T-helper 2 cell (primary cell): ENCODE measurements at regions not wholly inside any gene's neighbourhood (a gene's known extent, or its start where the extent isn't known, plus 50 kb on each side); places are given as distances from the start of the nearest gene placed in this dataset.
A peak's percentile ranks its signal among the peaks of the same experiment; 100 is the strongest.
"Not testable (repeated sequence)": the region's sequence is repeated elsewhere in the genome, so short reads cannot be mapped to it uniquely, and the experiment has no call there.

Experiments
- DNase-seq, 5 experiments: peaks; one replicate each; pipeline versions ENCODE4 v3.0.0 to v3.0.0-alpha.2; 2012 to 2022

DNA sequence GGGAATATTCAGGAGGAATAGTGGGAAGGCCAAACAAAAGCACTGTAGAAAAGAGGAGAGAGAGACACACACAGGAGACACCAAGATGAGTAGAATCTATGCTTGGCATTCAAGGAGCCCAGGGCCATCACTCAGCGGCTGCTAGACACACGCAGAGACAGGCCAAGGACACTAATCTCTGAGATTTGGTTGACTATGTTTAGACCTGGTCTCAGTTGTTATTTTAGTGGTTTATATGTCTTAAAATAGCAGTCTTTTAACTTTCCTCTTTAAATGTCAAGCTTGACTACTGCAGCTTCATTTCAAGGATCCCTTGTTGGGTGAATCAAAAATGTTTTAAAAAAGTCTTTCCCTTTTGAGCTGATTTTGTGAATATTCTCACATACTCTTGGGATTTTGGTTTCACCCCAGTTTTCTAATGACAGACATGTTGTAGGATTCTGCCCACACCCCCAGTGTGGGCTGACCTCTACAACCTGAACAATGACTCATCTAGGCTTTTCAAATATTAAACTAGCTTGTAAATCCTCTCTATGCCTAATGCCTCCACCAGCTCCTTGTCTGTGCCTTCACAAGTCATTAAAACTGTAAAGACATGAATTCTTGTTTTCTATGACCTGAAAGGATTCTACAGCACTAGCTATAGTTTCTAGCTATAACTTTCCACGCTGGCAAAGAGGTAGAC, 142.7 kb upstream of the EXOC2 start:
- DNase-seq = no peak

DNA sequence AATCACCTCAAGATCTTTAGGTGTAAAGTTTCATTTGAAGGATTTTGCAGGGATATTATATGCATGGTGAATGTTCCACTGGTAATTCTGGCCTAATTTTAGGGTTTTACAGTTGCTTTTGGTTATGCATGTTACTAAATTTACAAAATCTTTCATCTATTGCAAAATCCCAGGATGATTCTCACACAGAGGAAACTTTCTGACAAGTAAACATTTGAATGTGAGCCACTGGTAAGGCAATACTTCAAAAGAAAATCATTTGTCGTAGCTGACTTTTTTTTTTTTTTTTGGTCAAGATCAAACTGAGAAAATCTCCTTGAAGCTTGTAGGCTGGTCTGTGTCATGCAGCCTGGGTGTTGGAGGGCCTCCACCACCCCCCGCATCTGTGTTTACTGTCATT, 141.9 kb upstream of the EXOC2 start:
- no peak for DNase-seq

- DNase-seq = no peak
Measured at GRCh38 chr6:834190-834589, 141.3 kb upstream of the EXOC2 start.

DNA sequence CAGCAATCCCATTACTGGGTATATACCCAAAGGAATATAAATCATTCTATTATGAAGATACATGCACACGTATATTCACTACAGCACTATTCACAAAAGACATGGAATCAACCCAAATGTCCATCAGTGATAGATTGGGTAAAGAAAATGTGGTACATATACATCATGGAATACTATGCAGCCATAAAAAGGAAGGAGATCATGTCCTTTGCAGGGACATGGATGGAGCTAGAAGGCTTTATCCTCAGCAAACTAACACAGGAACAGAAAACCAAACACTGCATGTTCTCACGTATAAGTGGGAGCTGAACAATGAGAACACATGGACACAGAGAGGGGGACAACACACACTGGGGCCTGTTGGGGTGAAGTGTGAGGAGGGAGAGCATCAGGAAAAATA, 139.9 kb upstream of the EXOC2 start:
- not testable (repeated sequence) for DNase-seq

- no peak for DNase-seq
Measured at GRCh38 chr6:830667-831327, 137.9 kb upstream of the EXOC2 start.

DNA sequence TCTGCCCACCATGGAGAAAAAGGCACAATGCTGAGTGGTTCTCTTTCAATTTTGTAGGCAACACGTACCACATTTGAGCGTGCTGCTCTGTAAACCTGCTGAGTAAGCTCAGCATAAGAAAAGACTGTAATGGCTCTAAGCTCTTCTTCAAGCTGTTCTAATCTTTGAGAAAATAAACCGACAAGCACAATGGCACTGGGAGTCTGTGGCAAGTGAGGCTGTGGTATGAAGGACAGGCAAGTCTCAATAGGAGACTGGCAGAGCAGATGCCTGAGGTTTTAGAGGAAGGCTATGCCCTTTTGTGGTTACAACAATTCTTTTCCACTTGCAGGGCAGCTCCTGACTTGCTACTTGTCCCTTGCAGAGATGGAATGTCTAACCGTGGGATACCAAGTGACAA, 136.7 kb upstream of the EXOC2 start:
- DNase-seq = no peak

DNA sequence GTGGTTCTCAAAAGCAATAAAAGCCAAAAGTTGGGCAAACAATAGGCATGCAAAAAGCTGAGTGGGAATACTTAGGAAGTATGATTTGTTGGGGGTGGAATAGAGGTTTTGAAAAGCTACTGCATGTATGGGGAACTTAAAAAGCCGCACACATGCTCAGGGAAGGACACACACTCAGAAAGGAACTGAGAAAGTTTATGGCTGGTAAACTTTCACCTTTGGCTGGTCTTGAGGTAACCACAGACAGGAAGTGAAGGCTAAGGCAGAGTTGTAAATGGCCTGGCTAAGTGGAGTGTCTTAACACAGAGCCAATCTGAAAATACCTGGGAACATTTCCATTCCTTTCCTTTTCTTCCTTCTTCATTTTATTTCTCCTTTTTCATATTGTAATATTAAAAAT, 134.5 kb upstream of the EXOC2 start:
- DNase-seq = peak in 1 of 5 experiments; percentile 4

DNA sequence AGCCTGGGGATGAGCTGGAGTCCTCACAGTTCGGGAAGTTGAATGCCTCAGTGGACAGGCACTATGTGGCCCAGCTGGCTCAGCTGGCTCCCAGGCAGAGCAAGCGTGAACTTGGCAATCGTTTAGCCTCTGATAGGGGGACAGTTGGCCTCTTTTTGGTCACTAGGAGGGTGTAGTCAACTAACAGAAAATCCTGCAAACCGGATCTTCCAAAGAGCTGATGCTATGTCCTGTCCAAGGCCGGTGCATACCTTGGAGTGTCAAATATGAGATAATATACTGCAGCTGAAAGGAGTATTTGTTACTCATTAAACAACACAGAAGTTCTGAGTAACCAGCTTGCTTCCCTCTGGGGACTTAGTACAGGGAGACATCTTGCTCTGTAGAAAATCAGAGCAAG, 126.2 kb upstream of the EXOC2 start:
- no peak for DNase-seq

GRCh38 chr6:818196-818595, 125.3 kb upstream of the EXOC2 start:
- DNase-seq = no peak

DNA sequence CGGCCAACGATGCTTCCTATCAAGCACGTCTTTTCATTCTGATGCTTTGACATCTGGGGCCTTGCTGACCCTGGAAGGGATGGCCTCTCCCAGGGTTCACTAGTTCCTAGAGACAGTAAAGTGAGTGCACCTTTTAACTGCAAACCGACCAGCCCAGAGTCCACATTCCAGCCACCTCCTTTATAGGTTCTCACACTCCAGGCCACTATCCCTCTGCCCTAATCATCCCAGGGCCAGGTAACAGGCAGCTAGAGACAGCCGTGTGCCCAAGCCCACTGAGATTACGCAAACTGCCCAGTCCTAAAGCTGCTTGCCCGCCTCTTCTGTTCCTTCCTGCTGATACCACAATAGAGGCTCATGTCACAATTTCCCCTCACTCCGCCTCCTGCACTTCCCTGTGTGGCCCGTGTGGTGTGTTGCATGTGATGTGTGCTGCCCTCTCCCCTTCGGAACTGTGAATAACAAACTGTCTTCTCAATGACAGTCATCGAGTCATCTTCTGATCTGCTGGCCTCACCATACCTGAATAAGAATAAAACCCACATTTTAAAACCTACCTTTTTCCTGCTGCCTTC, 123.7 kb upstream of the EXOC2 start:
- peak in 2 of 5 experiments; percentile 8 to 48 for DNase-seq

GRCh38 chr6:815348-815738, 122.4 kb upstream of the EXOC2 start:
- DNase-seq = no peak

GRCh38 chr6:814378-815347, 121.7 kb upstream of the EXOC2 start:
- no peak for DNase-seq

GRCh38 chr6:811831-812230, 118.9 kb upstream of the EXOC2 start:
- DNase-seq = no peak

DNA sequence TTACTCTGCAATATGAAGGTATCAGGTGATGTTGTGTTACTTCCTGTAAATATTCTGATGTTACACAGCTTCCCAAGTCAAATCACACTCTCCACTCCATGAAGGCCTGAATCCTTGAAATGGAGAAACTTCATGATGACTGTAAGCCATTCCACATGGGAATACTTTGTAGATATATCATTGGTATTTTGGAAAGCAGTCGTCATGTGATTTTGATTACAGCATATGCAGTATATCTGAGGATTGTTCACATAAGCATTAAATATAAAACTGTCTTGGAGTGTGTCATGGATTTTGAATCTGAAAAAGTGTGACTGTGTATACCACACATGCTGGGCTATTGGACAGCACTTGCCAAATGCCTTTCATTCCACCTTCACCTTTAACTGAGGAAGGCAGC, 118.3 kb upstream of the EXOC2 start:
- no peak for DNase-seq

- no peak for DNase-seq
Measured at GRCh38 chr6:804771-805170, 111.8 kb upstream of the EXOC2 start.

DNA sequence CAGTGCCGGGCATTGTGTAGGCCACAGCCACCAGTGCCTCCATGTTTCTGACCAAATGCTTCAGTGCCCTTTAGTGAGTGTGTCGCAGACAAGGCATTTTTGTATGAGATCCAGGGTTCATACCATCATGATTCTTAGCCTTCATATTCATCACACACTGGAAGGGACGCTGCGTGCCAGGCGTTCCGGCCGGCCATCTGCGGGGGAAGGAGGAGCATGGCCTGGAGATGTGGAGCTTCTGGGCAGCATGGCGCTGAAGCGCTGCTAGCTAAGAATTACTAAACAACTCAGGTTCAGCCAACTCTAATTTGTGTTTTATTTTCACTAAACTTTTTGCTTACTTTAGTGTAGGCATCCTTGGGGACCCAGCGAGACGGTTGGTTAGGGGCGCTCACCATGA, 111.4 kb upstream of the EXOC2 start:
- no peak for DNase-seq

DNA sequence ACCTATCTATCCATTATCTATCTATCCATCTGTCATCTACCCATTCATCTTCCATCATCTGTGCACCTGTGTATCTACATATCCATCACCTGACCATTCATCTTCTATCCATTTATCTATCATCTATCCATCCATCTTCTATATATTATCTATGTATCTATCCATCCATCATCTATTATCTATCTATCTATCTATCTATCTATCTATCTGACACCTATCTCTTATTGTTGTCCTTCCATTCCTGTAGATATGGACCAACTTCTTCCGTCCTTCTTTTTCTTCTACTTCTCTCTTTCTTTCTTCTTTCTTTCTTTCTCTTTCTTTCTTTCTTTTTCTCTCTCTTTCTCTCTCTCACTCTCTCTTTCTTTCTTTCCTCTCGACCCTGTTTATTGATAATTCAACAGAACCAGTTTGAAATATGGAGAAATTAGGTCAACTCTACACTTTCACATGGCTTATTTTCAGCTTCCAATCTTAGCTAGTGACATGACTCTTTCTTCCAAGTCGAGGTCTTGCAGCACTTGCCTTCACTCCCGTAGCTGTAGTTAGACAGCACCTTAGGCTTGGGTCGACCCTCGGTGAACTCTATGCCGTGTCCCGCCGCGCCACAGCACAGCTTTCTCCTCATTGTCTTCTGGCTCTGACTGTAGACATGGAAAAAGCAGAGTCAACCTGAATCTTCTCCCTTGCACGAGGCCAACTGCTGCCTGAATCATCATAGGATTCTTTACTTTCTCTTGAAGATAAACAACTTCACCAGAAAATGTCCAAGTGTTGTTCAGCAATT, 110.4 kb upstream of the EXOC2 start:
- DNase-seq = no peak

DNA sequence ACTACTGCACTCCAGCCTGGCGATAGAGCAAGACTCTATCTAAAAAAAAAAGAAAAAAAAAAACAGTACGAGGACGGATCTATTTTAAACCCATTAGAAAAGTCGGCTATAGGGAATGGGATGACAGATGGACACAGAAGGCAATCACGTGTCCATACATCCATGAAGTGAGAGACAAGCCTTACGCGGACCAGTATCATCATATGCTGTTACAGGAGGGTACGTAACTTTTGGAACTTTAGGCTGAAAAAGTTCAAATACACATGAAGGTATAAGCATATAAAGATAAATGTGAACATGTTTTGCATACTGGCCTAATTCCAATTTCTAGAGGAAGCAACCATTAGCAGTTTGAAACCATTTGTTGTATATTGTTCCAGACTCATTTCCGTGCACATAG, 109.8 kb upstream of the EXOC2 start:
- no peak for DNase-seq

GRCh38 chr6:802223-802622, 109.3 kb upstream of the EXOC2 start:
- DNase-seq = not testable (repeated sequence)

- no peak for DNase-seq
Measured at GRCh38 chr6:799769-800168, 106.8 kb upstream of the EXOC2 start.

DNA sequence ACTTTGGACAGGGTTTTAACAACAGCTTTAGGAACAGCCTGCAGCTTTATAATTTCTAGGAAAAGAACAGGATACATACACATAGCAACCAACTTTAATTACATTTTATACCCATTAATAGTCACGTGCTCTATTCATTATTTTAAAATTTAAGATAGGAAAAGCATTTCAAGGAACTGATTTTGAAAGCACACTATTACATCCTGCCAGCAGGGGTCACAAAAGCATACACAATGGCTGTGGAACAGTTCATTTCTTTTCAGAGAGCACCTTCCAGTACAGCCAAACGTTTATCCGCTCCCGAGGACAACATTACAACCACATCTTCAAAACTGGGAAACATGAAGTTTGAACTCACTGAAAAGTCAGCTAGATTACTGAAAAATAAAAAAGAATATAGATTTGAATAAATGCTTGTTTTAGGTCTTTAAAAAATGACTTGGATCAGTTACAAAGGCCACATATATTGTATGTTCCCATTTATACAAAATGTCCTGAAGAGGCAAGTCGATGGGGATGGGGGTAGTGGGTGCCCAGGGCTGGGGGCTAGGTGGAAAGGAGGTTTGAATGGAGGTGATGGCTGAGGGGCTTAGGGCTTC, 104.6 kb upstream of the EXOC2 start:
- peak in 1 of 5 experiments; percentile 42 for DNase-seq
